PC-9 (cell line): ENCODE measurements at regions not wholly inside any gene's neighbourhood (a gene's known extent, or its start where the extent isn't known, plus 50 kb on each side); places are given as distances from the start of the nearest gene placed in this dataset.

ENCODE experiments used
- EZH2 ChIP-seq: fragments of 200-600 bp; sonication (generic); IDR thresholded peaks from 2 replicates; pipeline ENCODE4 v1.8.0; 2017; ENCODE audit warnings: antibody characterized with exemption, low read depth
- TF ChIP-seq, protein P1 (sequence below): fragments of 200-600 bp; sonication (generic); conservative IDR thresholded peaks from 2 replicates; pipeline ENCODE4 v1.6.1; 2017; ENCODE audit warnings: mixed run types, antibody characterized with exemption, mild to moderate bottlenecking, moderate library complexity

DNA sequence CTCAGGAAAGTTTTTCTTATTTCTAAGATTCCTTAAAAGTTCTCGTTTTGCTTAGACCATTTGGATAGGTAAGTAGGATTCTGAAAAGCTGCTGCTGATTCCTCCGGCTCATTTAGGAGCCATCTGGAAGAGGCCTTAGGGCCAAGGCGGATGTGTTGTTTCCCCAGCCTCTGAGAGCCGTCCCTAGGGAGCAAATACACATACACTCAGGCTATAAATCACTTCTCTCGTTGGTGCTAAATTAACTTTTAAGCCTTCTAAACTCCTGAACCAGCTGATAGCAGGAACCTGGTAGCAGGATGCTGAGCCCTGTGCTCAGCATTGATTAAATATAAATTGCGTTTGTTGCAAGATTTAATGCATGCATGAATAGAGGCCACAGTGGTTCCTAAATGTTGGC, 109.8 kb downstream of the ADCYAP1 start:
- TF ChIP-seq, protein P1, sequence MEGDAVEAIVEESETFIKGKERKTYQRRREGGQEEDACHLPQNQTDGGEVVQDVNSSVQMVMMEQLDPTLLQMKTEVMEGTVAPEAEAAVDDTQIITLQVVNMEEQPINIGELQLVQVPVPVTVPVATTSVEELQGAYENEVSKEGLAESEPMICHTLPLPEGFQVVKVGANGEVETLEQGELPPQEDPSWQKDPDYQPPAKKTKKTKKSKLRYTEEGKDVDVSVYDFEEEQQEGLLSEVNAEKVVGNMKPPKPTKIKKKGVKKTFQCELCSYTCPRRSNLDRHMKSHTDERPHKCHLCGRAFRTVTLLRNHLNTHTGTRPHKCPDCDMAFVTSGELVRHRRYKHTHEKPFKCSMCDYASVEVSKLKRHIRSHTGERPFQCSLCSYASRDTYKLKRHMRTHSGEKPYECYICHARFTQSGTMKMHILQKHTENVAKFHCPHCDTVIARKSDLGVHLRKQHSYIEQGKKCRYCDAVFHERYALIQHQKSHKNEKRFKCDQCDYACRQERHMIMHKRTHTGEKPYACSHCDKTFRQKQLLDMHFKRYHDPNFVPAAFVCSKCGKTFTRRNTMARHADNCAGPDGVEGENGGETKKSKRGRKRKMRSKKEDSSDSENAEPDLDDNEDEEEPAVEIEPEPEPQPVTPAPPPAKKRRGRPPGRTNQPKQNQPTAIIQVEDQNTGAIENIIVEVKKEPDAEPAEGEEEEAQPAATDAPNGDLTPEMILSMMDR, result no peak
- no peak for TF ChIP-seq EZH2
